GM23338 (cell line): ENCODE measurements at regions not wholly inside any gene's neighbourhood (a gene's known extent, or its start where the extent isn't known, plus 50 kb on each side); places are given as distances from the start of the nearest gene placed in this dataset.

Source experiments
- CTCF ChIP-seq, 2 experiments: fragments of 200-600 bp in 1 of 2; sonication (generic) in 1 of 2; conservative IDR thresholded peaks; 2 replicates each; pipeline versions ENCODE4 v1.5.1 to v1.6.1; 2016 to 2017; ENCODE audit warnings: antibody characterized with exemption in 2 of 2, low read depth in 2 of 2, mild to moderate bottlenecking in 2 of 2, moderate library complexity in 1 of 2
- EZH2 ChIP-seq: fragments of 200-600 bp; sonication (generic); IDR thresholded peaks from one replicate; pipeline ENCODE4 v1.8.0; 2017; ENCODE audit warnings: antibody characterized with exemption, mild to moderate bottlenecking, low read depth; ENCODE audit not compliant: unreplicated experiment
- EZH2phosphoT487 ChIP-seq: fragments of 200-600 bp; sonication (generic); IDR thresholded peaks from one replicate; pipeline ENCODE4 v1.8.1; 2018; ENCODE audit warnings: antibody characterized with exemption; ENCODE audit not compliant: unreplicated experiment
- POLR2AphosphoS5 ChIP-seq: IDR thresholded peaks from 2 replicates; pipeline ENCODE4 v1.6.1; 2016; ENCODE audit warnings: antibody characterized with exemption, low read depth

- TF ChIP-seq CTCF (conservative IDR thresholded peaks at IDR 0.05; ENCODE audit: low read depth in 2 of 2) (no peak), EZH2phosphoT487 (no peak), POLR2AphosphoS5 (no peak), EZH2 (no peak)
Observed at GRCh38 chr4:184284742-184285141, 67.1 kb upstream of the ENPP6 start.
